ENCODE measurements at regions not wholly inside any gene's neighbourhood (a gene's known extent, or its start where the extent isn't known, plus 50 kb on each side); places are given as distances from the start of the nearest gene placed in this dataset.

GRCh38 chr7:41438705-41439514, 264.0 kb downstream of the INHBA start:
- no peak for DNase-seq (ENCODE audit: low read depth, low spot score)
- ChIA-PET POLR2A (no interaction called here), SMC1A (ENCODE audit: uncharacterized antibody, unreplicated experiment) (interaction anchor here (0.7 to 2.1 kb wide), 2 partner anchors 53 to 239 kb away, joined by 3 to 6 read pairs; no protein-coding TSS in a partner anchor), RAD21 (ENCODE audit: unreplicated experiment) (interaction anchor here (1.0 to 1.5 kb wide), 2 partner anchors 10 to 15 kb away, joined by 3 read pairs; no protein-coding TSS in a partner anchor), CTCF (interaction anchor here (0.9 kb wide), 1 partner anchor 708 kb away, joined by 3 read pairs; no protein-coding TSS in a partner anchor)
- Histone ChIP-seq H3K4me3 (no peak overlapping the region), H3K27me3 (replicated peaks in 1 of 2; ENCODE audit: control insufficient read depth in 2 of 2, insufficient read depth in 2 of 2, low read length in 1 of 2) (no peaks in the 10 kb centered on the region), H4K20me1 (ENCODE audit: control insufficient read depth, insufficient read depth) (no peaks in the 10 kb centered on the region), H3K27ac (ENCODE audit: control insufficient read depth, insufficient read depth) (no peak overlapping the region), H3K4me2 (ENCODE audit: control insufficient read depth, insufficient read depth) (no peak overlapping the region), H3K9me3 (replicated peaks; ENCODE audit: control insufficient read depth, insufficient read depth, low read length) (no peaks in the 10 kb centered on the region), H3K4me1 (ENCODE audit: control insufficient read depth, insufficient read depth, low read length) (no peaks in the 10 kb centered on the region), H3K36me3 (ENCODE audit: control insufficient read depth in 2 of 2, insufficient read depth in 2 of 2, low read length in 1 of 2) (no peaks in the 10 kb centered on the region), H2AFZ (ENCODE audit: control insufficient read depth, low read depth, low read length) (no peak overlapping the region), H3K9ac (ENCODE audit: control insufficient read depth, insufficient read depth, low read length) (no peak overlapping the region), H3K79me2 (ENCODE audit: control insufficient read depth, insufficient read depth, low read length) (no peaks in the 10 kb centered on the region)
- no peak for ATAC-seq
- no peak for TF ChIP-seq CEBPB (IDR thresholded peaks at IDR 0.05; ENCODE audit: borderline replicate concordance in 1 of 2, low read depth in 2 of 2, low read length in 2 of 2)
- no peak for TF ChIP-seq DPF2 (IDR thresholded peaks at IDR 0.05)
- no peak for TF ChIP-seq IRF4 (IDR thresholded peaks at IDR 0.05; ENCODE audit: low read depth, low read length)
- TF ChIP-seq GATAD2B (conservative IDR thresholded peaks at IDR 0.05; ENCODE audit: low read depth) = no peak
- TF ChIP-seq HDAC6 (IDR thresholded peaks at IDR 0.05; ENCODE audit: unreplicated experiment) = no peak
- no peak for FAIRE-seq
- in situ Hi-C loops (cut with MboI) (no loop called here), intact Hi-C loops (cut with micrococcal nuclease; ENCODE audit: unreplicated experiment) (no loop called here)
- WGBS (ENCODE audit: insufficient coverage, insufficient replicate concordance, low lambda C conversion rate, missing lambda C conversion rate) = 22% methylated on average over 8 of the region's 8 CpGs
- no TSS peak for BruUV-seq (replicated peaks)

Measured in GM12878 (cell line).